GM04504 (cell line): ENCODE measurements at regions not wholly inside any gene's neighbourhood (a gene's known extent, or its start where the extent isn't known, plus 50 kb on each side); places are given as distances from the start of the nearest gene placed in this dataset.
A peak's percentile ranks its signal among the peaks of the same experiment; 100 is the strongest.
"Not testable (repeated sequence)": the region's sequence is repeated elsewhere in the genome, so short reads cannot be mapped to it uniquely, and the experiment has no call there.

Source experiments
- DNase-seq: peaks from one replicate; pipeline ENCODE4 v3.0.0-alpha.2; 2012; ENCODE audit warnings: low read depth

- DNase-seq = not testable (repeated sequence)
Observed at GRCh38 chr19:23984911-23985310, 70.2 kb downstream of the ZNF726 start.

- DNase-seq = no peak
Observed at GRCh38 chr19:23986623-23987022, 71.9 kb downstream of the ZNF726 start.

GRCh38 chr19:23991170-23991569 is 76.5 kb downstream of the ZNF726 start:
- DNase-seq = no peak

DNA sequence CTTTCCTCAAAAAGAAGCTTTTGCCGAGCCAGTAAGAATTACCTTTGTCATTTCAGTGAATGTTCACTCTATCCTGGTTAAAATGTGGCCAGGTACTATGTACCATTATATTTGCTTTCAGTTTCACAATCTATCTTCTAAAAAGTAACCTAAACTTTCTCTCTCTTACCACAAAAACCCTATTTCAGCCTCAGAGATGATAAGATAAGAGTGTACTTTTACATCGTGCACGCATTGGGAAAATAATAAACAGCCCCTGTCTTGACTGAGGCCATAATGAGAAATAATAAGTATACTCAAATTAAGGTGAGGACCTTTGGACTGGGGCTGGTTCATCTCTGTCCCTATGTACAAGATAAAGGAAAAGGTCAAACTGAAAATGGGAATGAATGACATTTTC is 77.7 kb downstream of the ZNF726 start:
- no peak for DNase-seq

- no peak for DNase-seq
Observed at GRCh38 chr19:23993440-23993839, 78.8 kb downstream of the ZNF726 start.

- DNase-seq = no peak
Observed at GRCh38 chr19:23996549-23996948, 81.9 kb downstream of the ZNF726 start.

DNA sequence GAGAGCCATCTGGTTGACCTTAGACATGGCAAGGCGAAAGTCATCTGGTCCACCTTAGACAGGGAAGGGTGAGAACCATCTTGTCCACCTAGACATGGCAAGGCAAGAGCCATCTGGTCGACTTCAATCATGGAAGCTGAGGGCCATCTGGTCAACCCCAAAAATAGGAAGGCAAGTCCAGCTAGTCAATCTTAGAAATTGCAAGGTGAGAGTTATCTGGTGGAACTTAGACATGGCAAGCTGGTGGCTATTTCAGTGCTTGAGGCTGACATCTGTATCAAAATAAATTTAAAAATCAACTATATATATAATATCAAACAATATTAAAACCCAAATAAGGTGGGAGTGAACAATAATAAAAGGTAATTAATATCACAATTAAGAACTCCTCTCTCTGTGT is 83.9 kb downstream of the ZNF726 start:
- DNase-seq = no peak

GRCh38 chr19:23999821-24000610 is 85.3 kb downstream of the ZNF726 start:
- DNase-seq = no peak

GRCh38 chr19:24000656-24001055 is 86.0 kb downstream of the ZNF726 start:
- DNase-seq = no peak

DNA sequence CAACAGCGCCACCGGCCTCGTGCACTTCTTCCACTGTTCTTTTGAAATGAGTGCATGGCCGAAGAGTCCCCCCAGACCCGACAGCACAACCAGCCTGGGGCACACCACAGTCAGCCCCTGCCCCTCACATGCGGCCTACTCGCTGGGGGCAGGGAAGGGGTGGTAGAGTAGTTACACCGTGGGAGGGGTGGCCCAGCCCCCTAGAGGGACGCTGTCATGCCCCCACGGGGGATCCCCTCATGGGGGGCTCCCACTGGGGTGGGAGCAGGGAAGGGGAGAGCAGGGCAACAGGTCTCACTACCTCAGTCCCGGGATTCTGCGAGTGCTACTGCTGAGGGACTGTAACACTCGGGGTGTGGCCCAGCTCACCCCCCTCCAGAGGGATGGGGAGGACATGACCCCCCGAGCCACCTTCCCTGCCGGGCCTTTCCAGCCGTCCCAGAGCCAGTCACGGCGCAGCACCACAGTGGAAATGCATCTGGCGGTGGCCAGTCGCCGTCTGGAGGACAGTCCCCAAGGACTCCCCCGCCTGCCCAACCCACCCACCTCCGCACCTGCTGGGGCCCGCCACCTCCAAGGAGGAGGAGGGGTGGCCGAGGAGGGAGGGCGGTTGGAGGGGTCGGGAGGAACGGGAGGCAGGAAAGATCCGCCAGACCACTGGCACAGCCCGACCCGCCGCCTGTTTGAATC is 84.6 kb upstream of the ZNF254 start:
- DNase-seq = no peak

DNA sequence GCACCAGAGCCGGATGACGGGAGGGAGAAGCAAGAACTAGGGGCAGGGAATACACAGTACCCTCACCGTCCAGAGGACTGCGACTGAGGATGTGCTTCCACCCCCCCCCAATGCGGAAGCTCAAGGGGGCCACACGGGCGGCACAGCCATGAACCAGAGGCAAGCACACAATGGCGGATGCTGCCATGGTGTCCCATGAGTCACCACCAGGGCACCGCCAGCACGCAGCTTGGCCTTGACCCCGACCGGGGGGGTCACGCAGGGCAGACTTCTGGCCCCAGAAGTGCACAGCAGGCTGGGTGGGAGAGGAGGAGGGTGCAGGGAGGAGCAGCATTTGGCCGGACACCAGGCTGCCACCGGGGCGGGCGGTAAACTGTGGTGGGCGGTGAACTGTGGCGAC is 83.5 kb upstream of the ZNF254 start:
- DNase-seq = no peak

DNA sequence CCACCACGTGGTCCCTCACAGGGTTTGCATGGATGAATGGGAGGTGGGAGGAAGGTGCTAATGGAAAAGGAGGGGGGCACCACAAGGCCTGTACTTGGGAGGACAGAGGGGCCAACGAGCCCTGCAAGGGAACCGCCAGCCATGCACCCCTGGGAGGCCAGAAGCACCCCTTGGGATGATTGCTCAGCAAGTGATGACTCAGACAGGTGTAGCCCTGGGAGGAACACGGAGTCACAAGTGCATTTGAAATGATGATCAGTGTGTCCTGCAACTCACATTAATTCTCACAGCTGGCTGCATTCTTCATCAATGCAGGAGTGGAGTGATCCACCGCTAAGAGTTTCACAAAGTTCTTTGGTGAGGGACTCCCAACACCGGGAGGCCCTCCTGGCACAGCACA is 82.8 kb upstream of the ZNF254 start:
- DNase-seq = no peak

DNA sequence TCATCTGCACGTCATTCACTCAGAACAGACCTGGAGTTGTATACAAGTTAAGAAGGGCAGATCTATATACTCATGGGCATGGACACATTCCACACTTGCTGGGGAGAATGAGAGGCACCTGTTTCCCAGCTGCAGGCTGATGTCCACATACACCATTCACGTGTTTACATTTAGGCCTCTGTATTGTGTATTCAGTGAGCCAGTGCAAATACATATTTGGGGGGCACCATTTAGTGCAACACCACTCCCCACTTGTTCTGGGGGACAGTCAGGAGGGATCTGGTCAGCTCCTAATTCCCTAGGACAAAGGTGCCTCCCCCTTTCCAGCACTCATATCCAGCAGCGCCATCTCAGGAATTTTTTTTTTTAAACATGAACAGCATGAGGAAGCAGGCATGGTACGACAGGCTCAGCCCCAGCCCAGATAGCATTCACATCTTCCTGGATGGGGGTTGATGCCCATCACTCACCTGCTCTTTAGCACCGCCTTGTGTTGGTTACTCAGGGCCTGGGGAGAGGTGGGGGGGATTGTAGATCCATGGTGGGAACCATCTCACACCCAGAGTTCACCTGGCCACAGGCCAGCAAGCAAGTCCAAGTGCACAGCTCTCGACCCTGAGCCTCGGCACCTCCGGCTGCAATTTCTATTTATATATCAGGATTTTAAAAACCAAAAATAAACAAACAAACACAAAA is 56.9 kb upstream of the ZNF254 start:
- no peak for DNase-seq

- DNase-seq = no peak
Observed at GRCh38 chr19:24032651-24033050, 54.3 kb upstream of the ZNF254 start.

- DNase-seq = peak; percentile 86
Observed at GRCh38 chr19:24033301-24033962, 53.6 kb upstream of the ZNF254 start.

DNA sequence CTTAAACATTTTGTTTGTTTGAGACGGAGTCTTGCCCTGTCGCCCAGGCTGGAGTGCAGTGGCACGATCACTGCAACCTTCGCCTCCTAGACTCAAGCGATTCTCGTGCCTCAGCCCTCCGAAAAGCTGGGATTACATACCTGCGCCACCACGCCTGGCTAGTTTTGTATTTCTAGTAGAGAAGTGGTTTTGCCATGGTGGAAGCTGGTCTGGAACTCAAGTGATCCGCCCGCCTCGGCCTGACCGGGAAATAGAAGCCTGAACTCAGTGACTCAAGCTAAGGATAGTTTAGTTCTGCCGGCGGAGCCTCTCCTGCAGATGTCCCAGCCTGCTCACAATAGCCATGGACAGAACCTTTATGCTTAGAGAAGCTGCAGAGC is 53.0 kb upstream of the ZNF254 start:
- peak; percentile 31 for DNase-seq

- not testable (repeated sequence) for DNase-seq
Observed at GRCh38 chr19:24035261-24035880, 51.6 kb upstream of the ZNF254 start.
